HG03066 (cell line): ENCODE measurements at regions not wholly inside any gene's neighbourhood (a gene's known extent, or its start where the extent isn't known, plus 50 kb on each side); places are given as distances from the start of the nearest gene placed in this dataset.
"Not testable (repeated sequence)": the region's sequence is repeated elsewhere in the genome, so short reads cannot be mapped to it uniquely, and the experiment has no call there.

Experiments used
- ATAC-seq: cut with Tn5 transposase; IDR thresholded peaks from one replicate; pipeline ENCODE4 v1.9.1; 2021; ENCODE audit warnings: low read depth; ENCODE audit not compliant: unreplicated experiment

DNA sequence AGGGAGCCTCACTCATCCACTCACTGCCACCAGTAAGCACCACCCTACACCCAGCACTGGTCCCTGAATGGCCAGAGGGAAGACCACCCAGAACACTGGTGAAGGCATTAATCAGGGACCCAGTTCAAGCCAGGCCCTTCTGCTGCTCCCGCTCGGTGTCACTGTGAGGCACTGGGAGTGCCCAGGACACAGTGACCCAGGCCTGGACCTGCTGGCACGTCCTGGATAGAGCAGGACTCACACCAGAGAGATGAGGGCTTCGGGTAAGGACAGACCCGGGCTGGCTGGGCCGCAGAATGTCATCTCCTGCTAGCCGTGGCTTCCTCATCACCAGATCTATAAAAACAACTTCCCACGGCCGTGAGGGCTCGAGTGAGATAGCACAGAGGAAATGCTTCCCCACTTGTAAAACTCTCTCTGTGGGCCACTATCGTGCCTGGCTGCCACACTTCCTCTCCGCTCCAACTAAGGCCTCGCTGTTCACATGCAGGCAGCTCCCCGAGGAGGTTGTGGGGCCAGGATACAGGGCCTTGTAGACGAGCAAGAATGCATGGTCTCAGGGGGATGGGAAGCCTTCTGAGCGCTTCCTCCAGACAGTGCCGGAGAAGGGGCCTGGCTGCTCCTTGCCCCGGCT, 158.1 kb downstream of the NPIPB11 start:
- not testable (repeated sequence) for ATAC-seq

DNA sequence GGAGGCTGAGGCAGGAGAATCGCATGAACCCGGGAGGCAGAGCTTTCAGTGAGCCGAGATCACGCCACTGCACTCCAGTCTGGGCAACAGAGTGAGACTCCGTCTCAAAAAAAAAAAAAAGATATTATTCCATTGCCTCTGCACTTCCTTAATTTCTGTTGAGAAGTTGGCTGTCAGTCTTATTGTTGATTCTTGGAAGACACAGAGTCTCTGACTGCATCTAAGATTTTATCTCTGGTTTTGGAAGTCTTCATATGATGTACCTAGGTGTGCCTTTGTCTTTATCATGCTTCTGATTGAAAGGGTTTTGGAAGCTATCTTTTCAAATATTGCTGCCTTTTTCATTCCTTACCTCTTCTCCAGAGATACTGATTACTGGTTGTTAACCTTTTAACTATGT, 160.4 kb downstream of the NPIPB11 start:
- not testable (repeated sequence) for ATAC-seq

DNA sequence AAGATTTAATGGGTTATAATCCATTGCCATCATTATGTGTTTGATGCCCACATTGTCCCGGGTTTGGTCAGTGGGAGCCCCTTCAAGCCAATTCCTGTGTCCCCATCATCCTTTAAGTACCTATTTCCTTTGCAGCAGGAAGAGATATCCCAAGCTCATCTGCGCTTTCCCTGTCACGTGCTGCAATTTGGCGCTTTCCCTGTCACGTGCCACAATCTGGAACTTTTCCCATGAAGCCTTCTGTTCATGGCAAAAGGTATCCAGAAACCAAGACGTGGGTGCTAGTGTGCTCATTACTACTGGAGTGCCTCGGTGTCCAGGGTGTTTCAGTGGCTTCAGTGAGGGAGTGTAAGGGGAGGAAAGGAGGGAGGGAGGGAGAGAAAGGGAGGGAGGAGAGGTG, 168.5 kb downstream of the NPIPB11 start:
- ATAC-seq = no peak

DNA sequence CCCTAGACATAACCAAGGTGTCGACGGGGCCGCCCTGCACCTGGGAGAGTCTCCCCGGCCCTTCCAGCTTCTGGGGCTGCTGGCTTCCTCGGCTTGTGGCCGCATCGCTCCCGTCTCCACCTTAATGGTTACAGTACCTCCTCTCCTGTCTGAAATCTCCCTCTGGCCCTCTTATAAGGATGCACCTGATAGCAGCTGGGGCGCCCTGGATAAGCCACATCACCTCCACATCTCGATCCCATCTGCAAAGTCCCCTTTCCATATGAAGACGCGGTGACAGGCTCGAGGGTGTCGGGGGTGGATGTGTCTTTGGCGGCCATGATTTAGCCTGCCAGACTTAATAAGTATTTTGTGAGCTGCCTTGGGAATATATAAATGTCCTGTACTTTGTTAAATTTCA, 169.0 kb downstream of the NPIPB11 start:
- ATAC-seq = not testable (repeated sequence)

DNA sequence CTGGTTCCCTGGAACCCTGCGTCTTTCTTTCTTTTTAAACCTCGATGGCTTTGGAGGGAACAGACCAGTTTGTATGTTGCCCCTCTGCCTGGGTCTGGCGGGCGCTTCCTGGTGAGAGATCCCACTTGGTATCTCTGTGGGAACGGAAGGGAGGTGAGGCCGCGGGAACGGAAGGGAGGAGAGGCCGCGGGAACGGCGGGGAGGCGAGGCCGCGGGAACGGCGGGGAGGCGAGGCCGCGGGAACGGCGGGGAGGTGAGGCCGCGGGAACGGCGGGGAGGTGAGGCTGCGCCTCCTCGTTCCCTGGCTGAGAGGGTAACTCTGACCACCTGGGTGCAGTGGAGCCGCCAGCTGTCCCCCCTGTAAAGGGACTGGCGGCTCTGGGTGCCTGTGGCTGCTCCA, 169.5 kb downstream of the NPIPB11 start:
- ATAC-seq = not testable (repeated sequence)

DNA sequence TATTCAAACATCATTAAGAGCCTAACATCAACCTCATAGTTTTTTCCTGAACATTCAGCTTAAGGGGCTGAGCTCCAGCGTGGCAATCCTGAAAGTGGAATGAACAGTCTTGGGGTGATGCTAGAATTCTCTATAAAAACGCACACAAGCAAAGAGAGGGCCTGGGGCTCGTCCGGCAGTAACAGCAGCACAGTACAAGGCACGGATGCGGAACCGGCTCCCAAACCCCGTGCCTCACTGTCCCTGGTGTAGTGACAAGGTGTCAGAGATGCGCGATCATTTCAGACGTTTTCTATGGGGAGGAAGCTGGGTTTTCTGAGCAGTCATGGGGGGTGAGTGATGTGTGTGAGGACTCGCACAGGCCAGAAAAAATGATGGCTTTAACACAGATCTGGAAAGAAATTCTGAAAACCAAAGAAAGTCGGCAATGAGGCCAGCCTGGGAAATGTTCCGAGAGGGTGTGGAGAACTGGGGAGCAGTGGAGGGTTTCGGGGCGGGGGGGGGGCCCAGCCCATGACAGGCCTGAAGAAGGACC, 170.6 kb downstream of the NPIPB11 start:
- not testable (repeated sequence) for ATAC-seq

DNA sequence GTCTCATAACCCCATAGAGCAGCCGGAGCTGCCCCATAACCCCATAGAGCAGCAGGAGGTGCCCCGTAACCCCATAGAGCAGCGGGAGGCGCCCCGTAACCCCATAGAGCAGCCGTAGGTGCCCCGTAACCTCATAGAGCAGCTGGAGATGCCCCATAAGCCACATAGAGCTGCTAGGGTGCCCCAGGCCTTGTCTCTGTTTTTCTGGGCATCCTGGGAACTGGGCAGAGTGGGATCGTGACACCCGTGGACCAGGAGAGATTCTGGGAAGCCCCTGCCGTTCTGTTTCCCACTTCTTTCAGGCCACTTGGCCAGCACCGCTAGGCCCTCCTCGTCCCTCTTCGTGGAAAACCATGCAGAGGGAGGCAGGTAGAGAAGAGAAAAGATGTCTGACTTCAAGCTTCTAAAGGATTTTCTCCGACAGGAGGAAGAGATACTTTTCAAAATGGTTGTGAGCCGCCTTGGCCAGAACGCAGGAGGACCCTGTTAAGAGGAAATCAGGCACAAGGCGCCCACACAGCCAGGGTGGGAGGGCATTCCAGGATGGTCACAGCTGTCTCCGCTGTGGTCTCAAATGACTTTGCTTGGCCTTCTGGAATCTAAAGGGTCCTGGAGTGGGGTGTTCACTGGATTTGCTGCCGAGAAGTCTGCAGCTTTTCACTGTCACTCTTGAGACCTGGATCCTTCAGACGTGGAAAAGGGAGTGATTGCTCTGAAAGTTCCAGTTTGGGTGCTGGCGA, 171.8 kb downstream of the NPIPB11 start:
- ATAC-seq = not testable (repeated sequence)

DNA sequence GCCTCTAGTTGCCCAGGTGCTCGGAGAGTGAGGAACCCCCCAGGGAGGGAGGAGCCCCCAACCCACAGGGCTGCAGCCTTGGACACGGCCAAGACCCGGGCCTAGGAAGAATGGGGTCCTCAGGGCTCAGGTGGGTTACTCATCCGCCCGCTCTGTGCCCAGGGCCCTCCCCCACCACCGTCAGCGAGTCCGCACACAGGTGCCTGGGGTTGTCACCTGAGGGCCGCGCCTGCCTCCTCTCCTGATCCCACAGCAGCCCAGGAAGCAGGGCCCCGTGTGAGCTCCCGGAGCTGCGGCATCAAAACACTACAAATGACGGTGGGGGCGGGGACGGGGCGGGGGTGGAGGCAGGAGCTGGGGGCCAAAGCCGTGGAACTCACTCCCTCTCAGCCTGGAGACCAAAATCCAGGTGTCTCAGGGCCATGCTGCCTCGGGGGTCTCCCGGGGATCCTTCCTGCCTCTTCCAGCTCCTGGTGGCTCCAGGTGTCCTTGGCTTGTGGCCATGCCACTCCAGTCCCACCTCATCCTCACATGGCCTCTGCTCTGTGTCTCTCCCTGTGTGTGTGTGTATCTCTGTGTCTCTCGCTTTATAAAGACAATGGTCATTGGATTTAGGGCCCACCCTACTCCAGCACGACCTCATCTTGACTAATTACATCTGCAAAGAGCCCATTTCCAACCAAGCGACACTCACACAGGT, 172.7 kb downstream of the NPIPB11 start:
- not testable (repeated sequence) for ATAC-seq

DNA sequence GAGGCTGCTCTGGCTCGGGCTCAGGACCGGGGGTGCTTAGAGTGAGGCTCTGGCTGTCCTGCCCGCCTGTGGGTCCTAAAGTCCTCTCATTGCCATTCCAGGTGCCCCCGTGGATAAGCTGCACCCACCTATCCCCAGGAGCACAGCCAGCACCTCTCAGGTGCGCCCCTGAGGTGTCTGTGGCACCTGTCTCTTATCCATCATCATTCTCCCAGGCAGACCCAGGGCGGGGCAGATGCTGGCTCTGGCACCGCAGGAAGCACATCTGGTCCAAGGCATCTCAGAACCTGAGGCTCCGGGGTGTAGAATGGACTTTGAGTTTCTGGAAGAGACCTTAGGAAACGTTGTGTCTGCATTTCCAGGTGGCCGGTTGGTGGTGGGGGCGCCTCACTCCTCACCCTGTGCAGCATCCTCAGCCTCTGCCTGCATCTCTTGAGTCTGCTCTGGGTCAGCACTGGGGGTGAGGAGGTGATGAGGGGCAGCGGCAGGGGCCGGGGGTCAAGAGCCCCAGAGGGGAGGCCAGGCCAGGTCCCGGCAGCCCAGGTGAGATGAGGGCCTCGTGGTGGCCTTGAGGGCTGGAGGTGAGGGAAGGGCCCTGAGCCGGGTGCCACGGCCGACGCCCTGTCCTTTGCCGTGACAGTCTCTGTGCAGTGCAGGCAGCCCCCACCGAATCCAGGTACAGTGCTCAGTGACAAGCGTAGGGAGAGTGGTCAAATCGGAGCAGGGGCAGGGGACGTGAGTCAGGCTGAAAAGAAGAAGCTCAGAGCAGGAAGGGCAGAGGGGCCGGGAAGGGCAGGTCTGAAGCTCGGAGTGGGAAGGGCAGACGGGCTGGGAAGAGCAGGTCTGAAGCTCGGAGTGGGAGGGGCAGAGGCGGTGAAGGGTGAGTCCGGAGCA, 173.5 kb downstream of the NPIPB11 start:
- no peak for ATAC-seq

DNA sequence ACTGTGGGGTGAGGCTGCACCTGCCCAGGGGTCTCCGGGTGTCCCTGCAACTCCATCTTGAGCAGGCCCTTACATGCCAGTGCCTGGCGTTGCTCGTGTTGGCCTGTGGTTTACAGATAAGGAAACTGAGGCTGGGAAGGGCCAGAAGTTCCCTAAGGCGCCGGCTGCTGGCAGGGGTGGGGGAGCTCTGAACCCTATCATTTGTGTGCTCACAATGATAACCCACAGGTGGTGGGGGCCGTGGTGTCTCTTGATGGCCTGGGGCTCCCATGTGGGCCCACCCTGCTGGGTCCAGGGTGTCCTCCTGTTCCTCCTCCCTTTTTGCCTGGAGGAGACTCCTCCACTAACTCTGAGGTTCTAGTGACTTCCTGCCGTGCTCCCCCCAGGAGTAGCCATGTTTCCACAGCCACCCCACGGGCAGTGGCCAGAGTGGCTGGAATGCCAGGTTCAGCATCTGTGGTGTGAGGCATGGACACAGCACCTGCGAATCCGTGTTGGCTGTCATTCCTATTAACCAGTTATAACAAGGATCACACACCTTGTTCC, 174.3 kb downstream of the NPIPB11 start:
- not testable (repeated sequence) for ATAC-seq

DNA sequence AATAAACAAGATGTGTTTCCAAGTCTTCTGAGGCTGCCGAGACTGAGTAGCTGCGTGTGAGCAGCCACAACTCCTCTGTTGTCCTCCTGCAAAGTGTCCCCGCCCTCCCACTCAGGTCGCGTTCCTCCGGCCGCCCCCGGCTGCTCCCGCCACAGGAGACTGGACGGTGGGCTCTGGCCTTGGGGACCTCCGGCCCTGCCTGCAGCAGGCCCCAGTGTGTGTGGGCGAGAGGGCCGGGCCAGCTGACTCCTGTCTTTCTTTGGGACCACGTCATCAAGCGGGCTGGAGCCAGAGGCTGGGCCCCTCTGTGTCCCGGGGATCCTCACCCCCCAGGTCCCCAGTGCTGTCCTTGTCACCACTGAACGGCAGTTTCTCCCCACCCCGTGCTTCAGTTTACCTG, 175.3 kb downstream of the NPIPB11 start:
- no peak for ATAC-seq

DNA sequence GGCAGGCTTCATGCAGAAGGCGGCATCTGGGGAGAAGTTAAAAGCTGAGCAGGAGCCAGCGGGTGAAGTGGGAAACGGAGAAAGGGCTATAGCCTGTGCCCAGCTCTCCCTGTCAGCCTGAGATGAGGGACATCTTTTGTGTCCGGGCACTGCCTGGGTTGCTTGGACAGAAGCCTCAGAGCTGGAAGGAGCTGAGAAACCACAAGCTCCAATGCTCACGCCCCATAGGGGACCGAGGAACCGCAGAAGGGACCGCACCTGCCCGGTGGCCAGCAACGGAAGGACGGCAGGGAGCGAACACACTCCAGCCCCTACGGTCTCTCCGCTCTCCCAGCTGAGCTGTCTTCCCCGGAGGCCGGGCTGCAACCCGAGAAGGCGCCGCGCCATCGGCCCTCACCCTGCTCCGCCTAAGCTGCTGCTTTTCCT, 175.8 kb downstream of the NPIPB11 start:
- no peak for ATAC-seq

DNA sequence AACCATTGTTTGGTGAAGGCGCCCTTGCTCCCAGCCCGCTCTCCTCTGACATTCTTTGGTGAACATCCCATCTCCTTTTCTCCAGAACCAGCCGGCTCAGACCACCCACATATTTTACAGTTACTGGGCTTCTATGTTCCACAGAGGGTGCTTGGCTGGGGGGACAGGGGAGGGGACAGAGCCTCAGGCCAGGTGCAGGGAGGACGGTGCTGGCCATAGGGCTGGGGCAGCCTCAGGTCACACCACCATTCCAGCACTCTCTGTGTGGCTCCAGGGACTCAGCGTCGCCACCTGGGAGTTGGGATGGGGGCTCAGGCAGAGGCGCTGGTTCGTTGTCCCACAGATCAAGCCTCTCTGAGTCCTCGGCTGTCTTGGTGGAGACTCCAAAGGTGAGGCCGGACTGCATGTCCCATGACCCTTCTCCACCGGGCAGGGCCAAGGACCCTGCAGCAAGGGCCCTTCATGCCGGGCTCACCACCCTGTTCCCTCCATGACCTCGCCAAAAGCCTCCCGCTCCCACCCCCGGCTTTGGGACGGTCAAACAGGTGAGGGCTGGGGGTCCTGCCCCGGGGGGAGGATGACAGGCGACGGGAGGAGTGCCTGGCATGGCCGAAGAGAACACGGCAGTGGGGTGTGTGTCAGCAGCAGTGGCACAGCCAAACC, 176.4 kb downstream of the NPIPB11 start:
- ATAC-seq = not testable (repeated sequence)

DNA sequence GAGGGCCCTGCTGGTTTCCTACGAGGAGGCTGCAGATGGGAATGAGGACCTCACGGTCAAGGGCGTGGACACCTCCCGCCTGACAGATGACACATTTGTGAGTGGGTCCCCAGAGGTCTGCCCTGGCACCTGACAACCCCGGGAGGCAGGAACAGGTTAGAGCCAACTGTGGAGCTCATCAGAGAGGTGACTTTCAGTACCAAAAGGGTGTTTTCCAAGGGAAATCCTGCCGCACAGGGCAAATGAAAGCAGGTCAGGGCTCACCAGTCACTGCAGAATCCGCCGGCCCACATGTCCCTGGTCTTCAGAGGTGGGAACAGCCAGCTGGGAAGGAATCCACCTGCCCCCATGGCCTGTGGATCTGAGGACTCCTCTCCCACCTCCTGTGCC, 176.9 kb downstream of the NPIPB11 start:
- not testable (repeated sequence) for ATAC-seq

DNA sequence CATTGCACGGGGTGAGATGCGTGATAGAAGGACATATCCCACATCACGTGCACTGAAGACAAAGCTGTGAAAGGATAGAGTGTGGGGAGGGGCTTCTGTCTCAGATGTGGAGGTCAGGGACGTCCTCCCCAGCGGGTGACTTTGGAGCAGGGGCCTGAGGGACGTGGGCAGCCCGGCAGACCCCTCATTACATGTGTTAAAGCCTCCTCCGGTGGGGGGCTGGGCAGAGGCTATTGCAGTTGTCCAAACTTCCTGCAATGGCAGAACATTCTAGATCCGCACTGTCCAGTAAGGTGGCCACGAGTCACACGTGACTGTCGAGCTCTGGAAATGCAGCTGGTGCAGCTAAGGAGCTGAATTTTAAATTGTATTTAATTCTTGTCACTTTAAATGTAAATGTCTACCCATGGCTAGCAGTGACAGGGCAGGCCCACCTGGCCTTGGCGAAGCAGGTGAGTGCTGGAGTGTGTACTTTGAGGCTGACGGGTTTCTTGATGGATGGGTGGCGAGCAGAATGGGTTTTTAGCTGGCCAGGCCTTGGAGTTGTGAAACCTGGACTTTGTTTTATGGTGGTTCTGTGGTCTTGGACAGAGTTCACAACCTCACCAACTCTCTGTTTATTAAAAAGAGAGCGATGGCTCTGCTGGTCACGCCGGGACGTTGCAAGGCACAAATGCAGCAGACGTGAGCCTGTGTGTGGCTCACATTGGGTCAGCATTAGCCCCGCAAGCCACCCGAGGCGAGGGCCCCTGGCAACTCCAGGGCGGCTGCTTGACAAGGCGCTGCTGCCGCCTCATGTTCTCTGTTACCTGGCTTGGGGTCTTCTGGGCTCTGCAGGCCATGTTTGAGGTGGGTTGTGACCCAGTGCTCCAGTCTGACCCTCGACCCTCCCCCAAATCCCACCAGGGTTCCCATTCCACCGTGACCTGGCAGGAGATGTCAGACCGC, 177.6 kb downstream of the NPIPB11 start:
- ATAC-seq = not testable (repeated sequence)

DNA sequence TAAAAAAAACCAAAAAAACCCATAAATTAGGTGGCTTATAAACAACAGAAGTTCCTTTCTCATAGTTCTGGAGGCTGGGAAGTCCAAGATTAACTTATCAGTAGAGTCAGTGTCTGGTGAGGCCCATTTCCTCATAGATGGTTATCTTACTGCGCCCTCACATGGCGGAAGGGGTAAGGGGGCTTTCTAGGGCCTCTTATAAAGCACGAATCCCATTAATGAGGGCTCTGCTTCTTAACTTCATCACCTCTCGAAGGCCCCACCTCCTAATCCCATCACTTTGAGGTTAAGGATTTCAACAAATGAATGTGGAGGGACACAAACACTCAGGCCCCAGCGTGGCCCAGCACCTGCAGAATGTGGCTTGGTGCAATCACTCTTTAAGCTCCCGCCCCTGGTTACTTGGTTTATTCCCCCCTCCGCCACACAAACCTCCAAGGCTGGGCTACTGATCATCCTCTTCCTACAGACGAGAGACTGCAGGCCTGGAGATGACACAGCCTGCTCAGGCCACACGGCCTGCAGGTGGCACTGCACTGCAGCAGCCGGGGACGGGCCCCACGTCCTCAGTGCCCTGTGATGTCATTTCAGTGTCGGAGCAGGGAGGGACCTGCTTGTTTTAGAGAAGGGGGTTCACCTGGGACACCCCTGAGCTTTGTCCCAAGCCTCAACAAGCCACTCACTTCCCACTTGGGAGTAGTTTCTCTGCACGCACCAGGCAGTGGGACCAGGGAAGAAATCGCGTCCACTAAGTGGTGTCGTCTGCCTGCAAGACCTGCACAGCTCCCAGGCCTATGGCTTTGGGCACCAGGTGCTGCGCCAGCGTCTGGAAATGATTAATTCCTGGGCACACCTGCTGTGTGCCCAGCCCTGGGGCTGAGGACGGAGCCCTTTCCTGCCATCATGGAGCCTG, 178.5 kb downstream of the NPIPB11 start:
- not testable (repeated sequence) for ATAC-seq

DNA sequence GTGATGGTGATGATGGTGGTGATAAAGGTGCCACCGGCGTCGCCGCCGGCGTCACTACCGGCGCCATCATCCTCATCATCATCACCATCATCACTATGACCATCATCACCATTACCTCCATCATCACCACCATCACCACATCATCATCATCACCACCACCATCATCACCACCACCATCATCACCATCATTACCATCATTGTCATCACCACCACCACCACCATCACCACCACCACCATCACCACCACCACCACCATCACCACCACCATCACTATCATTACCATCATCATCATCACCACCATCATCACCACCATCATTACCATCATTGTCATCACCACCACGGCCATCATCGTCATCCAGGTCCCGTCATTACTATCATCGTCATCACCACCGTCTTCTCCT, 179.7 kb downstream of the NPIPB11 start:
- ATAC-seq = no peak
